Left ventricle myocardium inferior (tissue), 1 donor: ENCODE measurements at regions not wholly inside any gene's neighbourhood (a gene's known extent, or its start where the extent isn't known, plus 50 kb on each side); places are given as distances from the start of the nearest gene placed in this dataset.
A peak's percentile ranks its signal among the peaks of the same experiment; 100 is the strongest.

Experiments
- DNase-seq: peaks from one replicate; pipeline ENCODE4 v3.0.0-alpha.2; 2020
- H3K27ac ChIP-seq: fragments of 200-600 bp; replicated peaks from 2 replicates; pipeline ENCODE4 v1.8.0; 2021
- H3K27me3 ChIP-seq: fragments of 200-600 bp; 2 replicates; pipeline ENCODE4 v1.8.0; 2021; ENCODE audit warnings: low read depth
- H3K36me3 ChIP-seq: fragments of 200-600 bp; 2 replicates; pipeline ENCODE4 v1.8.0; 2021
- H3K4me1 ChIP-seq: fragments of 200-600 bp; 2 replicates; pipeline ENCODE4 v1.8.0; 2021
- H3K4me3 ChIP-seq: fragments of 200-600 bp; 2 replicates; pipeline ENCODE4 v1.8.0; 2021; ENCODE audit warnings: mild to moderate bottlenecking, moderate library complexity
- H3K9me3 ChIP-seq: fragments of 200-600 bp; replicated peaks from 2 replicates; pipeline ENCODE4 v1.8.0; 2021
- intact Hi-C: fragments of 100-400 bp; cut with micrococcal nuclease; formaldehyde crosslinking; loops from one replicate; pipeline ENCODE4 v1.11.0; 2022
- TF ChIP-seq, protein P1 (sequence below): fragments of 200-600 bp; IDR thresholded peaks from 2 replicates; pipeline ENCODE4 v1.8.0; 2021; ENCODE audit warnings: antibody characterized with exemption, mild to moderate bottlenecking, borderline replicate concordance
- donor health status: DM: no; HTN: yes; CAD: no; lungs with severe emphysema.

DNA sequence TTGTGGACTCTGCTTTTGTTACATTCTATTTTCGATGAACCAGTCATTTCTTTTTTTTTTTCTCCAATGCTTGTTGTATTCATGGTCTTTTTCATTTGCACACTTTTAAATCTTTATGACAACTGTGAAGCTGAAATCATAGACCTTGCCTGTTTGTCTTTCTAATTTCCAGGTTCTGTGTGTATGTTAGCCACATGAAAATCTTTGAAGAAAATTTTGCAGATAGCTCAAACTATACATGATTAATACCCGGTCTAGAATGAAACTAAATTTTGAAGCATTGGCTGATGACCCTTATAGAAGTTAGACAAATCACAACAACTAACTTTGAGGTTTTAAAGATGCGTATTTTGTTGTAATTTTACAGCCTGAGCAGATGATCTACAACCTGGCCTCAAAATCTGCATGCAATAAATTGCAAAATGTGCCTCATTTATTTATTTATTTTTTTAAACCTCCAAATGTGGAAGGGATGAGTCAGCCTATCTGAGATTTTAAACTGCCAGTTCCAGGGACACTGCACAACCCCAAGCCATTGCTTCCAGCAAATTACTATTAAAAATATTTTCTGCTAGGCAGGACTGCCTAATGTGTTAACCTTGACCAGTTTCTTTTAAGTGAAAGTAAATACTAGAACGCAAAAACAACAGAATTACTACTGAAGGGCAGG, 96.3 kb upstream of the NAV3 start:
- no peak for DNase-seq
- Histone ChIP-seq H3K4me3 (no peak overlapping the region), H3K9me3 (peaks cover 12% of the 10 kb centered on the region), H3K36me3 (no peaks in the 10 kb centered on the region), H3K27ac (no peak overlapping the region), H3K27me3 (no peaks in the 10 kb centered on the region), H3K4me1 (no peaks in the 10 kb centered on the region)
- intact Hi-C loops, result no loop called here
- TF ChIP-seq, protein P1, sequence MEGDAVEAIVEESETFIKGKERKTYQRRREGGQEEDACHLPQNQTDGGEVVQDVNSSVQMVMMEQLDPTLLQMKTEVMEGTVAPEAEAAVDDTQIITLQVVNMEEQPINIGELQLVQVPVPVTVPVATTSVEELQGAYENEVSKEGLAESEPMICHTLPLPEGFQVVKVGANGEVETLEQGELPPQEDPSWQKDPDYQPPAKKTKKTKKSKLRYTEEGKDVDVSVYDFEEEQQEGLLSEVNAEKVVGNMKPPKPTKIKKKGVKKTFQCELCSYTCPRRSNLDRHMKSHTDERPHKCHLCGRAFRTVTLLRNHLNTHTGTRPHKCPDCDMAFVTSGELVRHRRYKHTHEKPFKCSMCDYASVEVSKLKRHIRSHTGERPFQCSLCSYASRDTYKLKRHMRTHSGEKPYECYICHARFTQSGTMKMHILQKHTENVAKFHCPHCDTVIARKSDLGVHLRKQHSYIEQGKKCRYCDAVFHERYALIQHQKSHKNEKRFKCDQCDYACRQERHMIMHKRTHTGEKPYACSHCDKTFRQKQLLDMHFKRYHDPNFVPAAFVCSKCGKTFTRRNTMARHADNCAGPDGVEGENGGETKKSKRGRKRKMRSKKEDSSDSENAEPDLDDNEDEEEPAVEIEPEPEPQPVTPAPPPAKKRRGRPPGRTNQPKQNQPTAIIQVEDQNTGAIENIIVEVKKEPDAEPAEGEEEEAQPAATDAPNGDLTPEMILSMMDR, result no peak

DNA sequence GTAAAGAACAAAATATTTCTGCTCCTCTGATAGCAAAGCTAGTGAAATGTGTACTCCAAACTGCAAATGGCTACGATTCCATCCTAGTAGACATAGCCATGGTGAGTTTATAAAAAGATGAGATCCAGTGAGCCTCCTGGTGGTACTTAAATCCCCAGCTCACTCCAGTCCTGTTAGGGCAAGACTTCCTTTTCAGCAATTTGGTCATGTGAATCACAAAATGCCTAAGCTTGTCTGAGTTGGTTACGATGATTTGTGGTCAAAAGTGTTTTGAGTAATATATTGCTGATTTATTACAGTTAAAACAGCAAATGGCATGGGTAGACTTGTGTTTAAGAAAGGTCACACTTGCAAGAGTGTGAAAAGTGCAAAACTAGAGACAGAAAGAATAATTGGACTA, 102.7 kb upstream of the NAV3 start:
- no peaks in the 10 kb centered on the region for H3K27me3 ChIP-seq
- no peak overlapping the region for H3K4me3 ChIP-seq
- TF ChIP-seq, protein P1, result no peak
- H3K4me1 ChIP-seq, result peaks cover 9% of the 10 kb centered on the region
- DNase-seq, result no peak
- no peaks in the 10 kb centered on the region for H3K9me3 ChIP-seq
- intact Hi-C loops, result no loop called here
- H3K27ac ChIP-seq, result no peak overlapping the region
- H3K36me3 ChIP-seq, result no peaks in the 10 kb centered on the region

DNA sequence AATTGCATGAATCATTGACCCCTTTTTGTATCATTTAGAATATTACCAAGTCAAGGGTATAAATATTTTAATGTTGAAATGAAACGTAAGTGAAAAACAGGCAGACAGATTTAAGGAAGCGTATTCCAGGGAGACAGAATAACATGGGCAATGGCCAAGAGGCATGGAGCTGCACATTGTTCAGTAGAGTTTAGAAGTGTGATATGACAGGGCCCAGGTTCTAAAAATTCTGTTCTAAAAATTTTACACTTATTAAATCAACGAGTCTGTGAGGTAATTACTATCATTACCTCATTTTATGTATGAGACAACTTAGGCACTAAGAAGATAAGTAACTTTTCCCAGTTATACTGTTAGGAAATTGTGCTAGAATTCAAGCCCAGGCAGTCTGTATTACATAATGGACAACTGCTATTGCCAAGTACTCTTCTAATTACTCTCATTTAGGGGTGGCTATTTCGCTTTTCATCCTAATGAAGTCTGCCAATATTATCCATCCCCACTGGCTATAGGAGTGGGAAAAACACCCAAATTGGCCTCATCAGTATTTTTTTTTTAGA, 103.2 kb upstream of the NAV3 start:
- H3K27ac ChIP-seq, result no peak overlapping the region
- intact Hi-C loops, result no loop called here
- no peaks in the 10 kb centered on the region for H3K36me3 ChIP-seq
- H3K9me3 ChIP-seq, result no peaks in the 10 kb centered on the region
- no peak for DNase-seq
- no peak overlapping the region for H3K4me3 ChIP-seq
- no peaks in the 10 kb centered on the region for H3K27me3 ChIP-seq
- TF ChIP-seq, protein P1, result no peak
- peaks cover 9% of the 10 kb centered on the region for H3K4me1 ChIP-seq

DNA sequence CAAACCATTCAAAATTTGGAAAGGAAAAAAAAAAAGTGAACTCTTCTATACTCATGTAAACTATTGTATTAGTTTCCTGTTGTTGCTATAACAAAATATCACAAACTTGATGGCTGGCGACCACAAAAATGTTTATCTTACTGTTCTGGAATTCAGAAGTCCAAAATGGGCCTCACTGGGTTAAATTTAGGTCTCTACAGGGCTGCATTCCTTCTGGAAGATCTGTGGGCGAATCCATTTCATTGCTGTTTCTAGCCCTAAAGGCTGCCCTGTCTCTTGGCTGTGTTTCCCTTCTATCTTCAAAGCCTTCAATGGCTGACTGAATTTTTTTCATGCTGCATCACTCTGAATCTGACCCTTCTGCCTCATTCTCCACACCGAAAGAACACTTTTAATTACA, 105.1 kb upstream of the NAV3 start:
- no peaks in the 10 kb centered on the region for H3K9me3 ChIP-seq
- no peaks in the 10 kb centered on the region for H3K36me3 ChIP-seq
- no peak for DNase-seq
- no peak overlapping the region for H3K4me3 ChIP-seq
- no peak overlapping the region for H3K27ac ChIP-seq
- no peaks in the 10 kb centered on the region for H3K27me3 ChIP-seq
- TF ChIP-seq, protein P1, result no peak
- H3K4me1 ChIP-seq, result peaks cover 9% of the 10 kb centered on the region
- intact Hi-C loops, result no loop called here

DNA sequence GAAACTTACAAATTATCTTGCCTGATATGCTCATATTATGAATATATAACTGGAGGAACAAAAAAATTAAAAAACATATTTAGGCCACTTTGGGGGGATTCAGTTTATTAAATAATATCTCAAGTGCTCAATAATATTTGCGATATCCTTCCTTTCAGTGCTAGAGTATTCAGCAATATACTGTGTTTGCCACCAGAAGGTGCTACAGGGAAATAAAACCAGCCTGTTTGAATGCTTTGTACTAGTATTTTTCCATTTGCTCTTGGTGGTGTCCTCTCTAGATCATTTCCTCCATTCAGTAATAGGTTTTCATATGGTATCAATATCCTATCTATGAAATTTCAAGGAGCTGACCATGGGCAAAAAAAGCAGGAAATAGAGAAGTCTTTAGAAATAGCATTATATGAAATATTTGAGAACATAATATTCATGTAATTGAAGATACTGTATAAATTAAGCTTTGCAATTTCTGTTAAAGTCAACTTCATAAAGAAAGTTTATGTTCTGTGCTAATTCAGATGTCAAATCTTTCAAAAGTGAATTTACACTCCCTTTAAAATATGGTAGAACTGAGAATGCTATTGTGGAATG, 106.2 kb upstream of the NAV3 start:
- H3K27ac ChIP-seq, result no peak overlapping the region
- intact Hi-C loops, result loop anchor here (1.0 kb wide), 1 partner anchor 201 kb away; no protein-coding TSS in a partner anchor
- DNase-seq, result no peak
- no peak overlapping the region for H3K4me3 ChIP-seq
- H3K27me3 ChIP-seq, result no peaks in the 10 kb centered on the region
- H3K9me3 ChIP-seq, result no peaks in the 10 kb centered on the region
- TF ChIP-seq, protein P1, result peak; percentile 78
- H3K36me3 ChIP-seq, result no peaks in the 10 kb centered on the region
- peaks cover 9% of the 10 kb centered on the region for H3K4me1 ChIP-seq
